GM19455 (cell line): ENCODE measurements at regions not wholly inside any gene's neighbourhood (a gene's known extent, or its start where the extent isn't known, plus 50 kb on each side); places are given as distances from the start of the nearest gene placed in this dataset.

Experiments
- ATAC-seq: cut with Tn5 transposase; IDR thresholded peaks from one replicate; pipeline ENCODE4 v1.9.1; 2021; ENCODE audit not compliant: unreplicated experiment

- no peak for ATAC-seq
These were observed 671.1 kb downstream of the TAF11L14 start for GRCh38 chr5:18305288-18305924.

GRCh38 chr5:18311266-18311665, 677.0 kb downstream of the TAF11L14 start:
- no peak for ATAC-seq

- no peak for ATAC-seq
These were observed 677.8 kb downstream of the TAF11L14 start for GRCh38 chr5:18312016-18312415.

- ATAC-seq = no peak
These were observed 680.0 kb downstream of the TAF11L14 start for GRCh38 chr5:18314192-18314778.

- no peak for ATAC-seq
These were observed 687.1 kb downstream of the TAF11L14 start for GRCh38 chr5:18321262-18321942.

GRCh38 chr5:18323891-18324290, 689.6 kb downstream of the TAF11L14 start:
- ATAC-seq = no peak

- ATAC-seq = no peak
These were observed 691.2 kb downstream of the TAF11L14 start for GRCh38 chr5:18325431-18325830.

- no peak for ATAC-seq
These were observed 695.1 kb downstream of the TAF11L14 start for GRCh38 chr5:18329328-18329727.

- ATAC-seq = no peak
These were observed 699.6 kb downstream of the TAF11L14 start for GRCh38 chr5:18333841-18334240.

GRCh38 chr5:18334949-18335348, 700.7 kb downstream of the TAF11L14 start:
- ATAC-seq = no peak

- no peak for ATAC-seq
These were observed 720.6 kb downstream of the TAF11L14 start for GRCh38 chr5:18354828-18355227.

GRCh38 chr5:18357486-18357885, 723.2 kb downstream of the TAF11L14 start:
- no peak for ATAC-seq

GRCh38 chr5:18366234-18366633, 732.0 kb downstream of the TAF11L14 start:
- ATAC-seq = no peak

GRCh38 chr5:18370531-18370930, 736.3 kb downstream of the TAF11L14 start:
- ATAC-seq = no peak

GRCh38 chr5:18375641-18376040, 741.4 kb downstream of the TAF11L14 start:
- no peak for ATAC-seq

- no peak for ATAC-seq
These were observed 743.8 kb downstream of the TAF11L14 start for GRCh38 chr5:18378066-18378465.

- ATAC-seq = no peak
These were observed 744.9 kb downstream of the TAF11L14 start for GRCh38 chr5:18379189-18379588.

- ATAC-seq = no peak
These were observed 746.6 kb downstream of the TAF11L14 start for GRCh38 chr5:18380729-18381362.

- ATAC-seq = peak; percentile 76
These were observed 759.5 kb downstream of the TAF11L14 start for GRCh38 chr5:18393565-18394442.

- ATAC-seq = no peak
These were observed 760.2 kb downstream of the TAF11L14 start for GRCh38 chr5:18394443-18394804.
